ENCODE measurements at regions not wholly inside any gene's neighbourhood (a gene's known extent, or its start where the extent isn't known, plus 50 kb on each side); places are given as distances from the start of the nearest gene placed in this dataset.
A peak's percentile ranks its signal among the peaks of the same experiment; 100 is the strongest.

- Histone ChIP-seq H3K27me3 (no peaks in the 10 kb centered on the region), H3K9me3 (no peaks in the 10 kb centered on the region), H3K4me3 (no peak overlapping the region), H3K4me1 (no peaks in the 10 kb centered on the region), H3K27ac (no peak overlapping the region), H3K36me3 (no peaks in the 10 kb centered on the region)
- TF ChIP-seq POLR2AphosphoS5 (IDR thresholded peaks at IDR 0.05): no peak
- no peak for TF ChIP-seq CTCF (IDR thresholded peaks at IDR 0.05)
- no peak for TF ChIP-seq EP300 (IDR thresholded peaks at IDR 0.05; ENCODE audit: low read depth)
- intact Hi-C loops (cut with DNase I; ENCODE audit: low total_unique reads): no loop called here
- WGBS, 2 donors (ENCODE audit: low coverage in 1 of 2): 43 to 58% methylated on average over 1 to 2 of the region's 2 CpGs
- no peak for DNase-seq
- in situ Hi-C loops (cut with MboI; ENCODE audit: low pct_ligation_motif_present in 1 of 4, low pct_unique_long_range_greater_than_20kb in 1 of 4, low sequenced_read_pairs in 3 of 4): no loop called here
Measured at GRCh38 chr3:72494626-72495025, 353.6 kb downstream of the SHQ1 start.

GRCh38 chr3:72494130-72494529, 354.1 kb downstream of the SHQ1 start:
- H3K9me3 ChIP-seq: no peaks in the 10 kb centered on the region
- in situ Hi-C loops (cut with MboI; ENCODE audit: low pct_ligation_motif_present in 1 of 4, low pct_unique_long_range_greater_than_20kb in 1 of 4, low sequenced_read_pairs in 3 of 4) (no loop called here), intact Hi-C loops (cut with DNase I; ENCODE audit: low total_unique reads) (no loop called here)
- DNase-seq: no peak
- no peaks in the 10 kb centered on the region for H3K27me3 ChIP-seq
- no peaks in the 10 kb centered on the region for H3K36me3 ChIP-seq
- no peaks in the 10 kb centered on the region for H3K4me1 ChIP-seq
- H3K27ac ChIP-seq: no peak overlapping the region
- TF ChIP-seq CTCF (IDR thresholded peaks at IDR 0.05) (no peak), POLR2AphosphoS5 (IDR thresholded peaks at IDR 0.05) (no peak), POLR2A (IDR thresholded peaks at IDR 0.05) (no peak), EP300 (IDR thresholded peaks at IDR 0.05; ENCODE audit: low read depth) (no peak)
- H3K4me3 ChIP-seq: no peak overlapping the region
- 82% methylated on average over 4 of the region's 4 CpGs; no CpG with 5 or more reads in 1 of the 2 donors for WGBS, 2 donors (ENCODE audit: low coverage in 1 of 2)

- H3K4me3 ChIP-seq: no peak overlapping the region
- peaks cover 0 to 8% (median 6%) of the 10 kb centered on the region in 4 donors for H3K4me1 ChIP-seq
- TF ChIP-seq POLR2AphosphoS5 (IDR thresholded peaks at IDR 0.05) (peak in 1 of 3 donors; percentile 14), CTCF (IDR thresholded peaks at IDR 0.05) (no peak)
- no peaks in the 10 kb centered on the region for H3K27me3 ChIP-seq
- no peak overlapping the region for H3K27ac ChIP-seq
- H3K36me3 ChIP-seq: no peaks in the 10 kb centered on the region
- 81% methylated on average over 2 of the region's 2 CpGs; no CpG with 5 or more reads in 1 of the 2 donors for WGBS, 2 donors (ENCODE audit: low coverage in 1 of 2)
- in situ Hi-C loops (cut with MboI; ENCODE audit: low pct_ligation_motif_present in 1 of 4, low pct_unique_long_range_greater_than_20kb in 1 of 4, low sequenced_read_pairs in 3 of 4) (no loop called here), intact Hi-C loops (cut with DNase I; ENCODE audit: low total_unique reads) (no loop called here)
- peak; percentile 31 for DNase-seq
- no peaks in the 10 kb centered on the region for H3K9me3 ChIP-seq
Measured at GRCh38 chr3:72492240-72492639, 356.0 kb downstream of the SHQ1 start.

GRCh38 chr3:72490688-72491435, 357.4 kb downstream of the SHQ1 start:
- peaks cover 0 to 13% (median 9%) of the 10 kb centered on the region in 4 donors for H3K4me1 ChIP-seq
- intact Hi-C loops (cut with DNase I; ENCODE audit: low total_unique reads): no loop called here
- in situ Hi-C loops (cut with MboI; ENCODE audit: low pct_ligation_motif_present in 1 of 4, low pct_unique_long_range_greater_than_20kb in 1 of 4, low sequenced_read_pairs in 3 of 4): no loop called here
- no peaks in the 10 kb centered on the region for H3K9me3 ChIP-seq
- no peaks in the 10 kb centered on the region for H3K36me3 ChIP-seq
- WGBS, 2 donors (ENCODE audit: low coverage in 1 of 2): 78 to 93% methylated on average over 2 to 6 of the region's 6 CpGs
- H3K27ac ChIP-seq: no peak overlapping the region
- TF ChIP-seq POLR2AphosphoS5 (IDR thresholded peaks at IDR 0.05) (no peak), CTCF (IDR thresholded peaks at IDR 0.05) (no peak), POLR2A (IDR thresholded peaks at IDR 0.05) (no peak), EP300 (IDR thresholded peaks at IDR 0.05; ENCODE audit: low read depth) (no peak)
- DNase-seq: peak; percentile 11
- H3K4me3 ChIP-seq: no peak overlapping the region
- H3K27me3 ChIP-seq: no peaks in the 10 kb centered on the region

Measured in transverse colon (tissue), 4 donors.